ENCODE measurements at regions not wholly inside any gene's neighbourhood (a gene's known extent, or its start where the extent isn't known, plus 50 kb on each side); places are given as distances from the start of the nearest gene placed in this dataset.
"Not testable (repeated sequence)": the region's sequence is repeated elsewhere in the genome, so short reads cannot be mapped to it uniquely, and the experiment has no call there.

DNA sequence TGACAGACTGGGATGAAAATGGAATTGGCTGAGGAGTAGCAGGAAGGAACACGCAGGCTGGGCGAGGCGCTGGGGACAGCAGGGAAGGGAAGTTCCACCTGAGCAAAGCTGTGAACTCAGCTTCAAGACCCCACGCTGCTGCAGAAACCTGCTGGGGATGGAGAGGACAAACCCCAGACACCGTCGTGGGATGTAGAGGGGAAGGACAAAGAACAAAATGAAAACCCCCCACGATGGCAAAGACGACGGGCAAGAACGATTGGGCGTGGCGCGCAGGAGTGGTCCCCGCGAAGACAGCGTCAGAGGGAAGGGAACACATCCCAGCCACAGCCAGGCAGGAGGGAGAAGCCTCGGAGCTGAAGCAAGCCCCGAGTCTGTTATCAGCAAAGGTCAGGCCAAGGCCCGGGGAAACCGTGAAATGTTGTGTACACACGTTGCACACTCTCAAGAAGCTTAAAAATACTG lies 222.9 kb downstream of the NDUFA10 start:
- Histone ChIP-seq H3K27ac (no peak overlapping the region), H3F3A (ENCODE audit: low read depth) (no peaks in the 10 kb centered on the region), H3K9me3 (ENCODE audit: low read depth) (no peaks in the 10 kb centered on the region), H3K9ac (no peak overlapping the region), H2AFZ (replicated peaks) (no peak overlapping the region), H3K4me1 (peaks cover 10% of the 10 kb centered on the region), H3K4me3 (no peak overlapping the region), H3K36me3 (no peaks in the 10 kb centered on the region), H3K4me2 (no peak overlapping the region), H3K27me3 (no peaks in the 10 kb centered on the region), H3K79me2 (ENCODE audit: low read depth) (no peaks in the 10 kb centered on the region), H4K20me1 (ENCODE audit: low read depth) (no peaks in the 10 kb centered on the region)
- H3K4me1 Mint-ChIP-seq, result peaks cover 18% of the 10 kb centered on the region
- H3K27ac Mint-ChIP-seq, result no peak overlapping the region
- no peak for TF ChIP-seq EZH2 (IDR thresholded peaks at IDR 0.05)
- peaks cover 11% of the 10 kb centered on the region for H3K27me3 Mint-ChIP-seq (ENCODE audit: insufficient read depth, low read depth)
- H3K4me3 Mint-ChIP-seq, result no peak overlapping the region
- no peak for DNase-seq (ENCODE audit: low spot score)
- H3K9me3 Mint-ChIP-seq, result peaks cover 2% of the 10 kb centered on the region
- no peaks in the 10 kb centered on the region for H3K36me3 Mint-ChIP-seq

DNA sequence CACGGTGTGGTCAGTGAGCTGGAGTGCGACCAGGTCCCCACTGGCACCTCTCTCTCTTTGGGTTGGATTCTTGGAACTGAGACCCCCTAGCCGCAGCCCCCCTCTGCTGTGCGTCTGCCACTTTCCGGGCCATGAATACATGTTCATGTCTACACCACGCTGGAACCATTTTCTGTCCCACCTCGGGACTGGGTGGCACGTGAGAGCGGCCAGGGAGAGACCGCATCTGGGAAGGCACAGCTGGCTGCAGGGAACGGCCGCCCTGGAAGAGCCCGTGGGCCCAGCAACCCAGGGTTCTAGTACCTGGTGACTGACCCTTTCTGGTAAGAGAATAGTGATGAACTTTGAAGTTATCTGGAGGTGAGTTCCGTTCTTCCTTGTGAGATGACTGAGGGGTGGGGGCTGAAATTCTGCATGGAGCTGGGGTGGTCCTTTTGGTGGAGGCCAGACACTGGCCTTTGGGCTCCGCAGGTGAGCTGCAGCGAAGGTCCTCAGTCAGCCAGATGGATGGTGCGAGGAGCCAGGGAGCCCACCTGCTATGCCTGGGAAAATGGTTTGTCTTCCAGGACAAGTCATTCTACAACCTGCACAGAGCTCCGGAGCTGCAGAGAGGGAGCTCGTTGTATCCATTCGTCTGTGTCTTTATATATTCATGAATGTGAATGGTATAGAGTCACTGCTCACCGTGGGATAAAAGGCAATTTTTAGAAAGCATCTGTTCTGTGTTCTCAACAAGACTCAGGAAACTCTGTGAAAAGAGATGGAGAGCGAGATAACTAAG lies 223.5 kb downstream of the NDUFA10 start:
- H3K36me3 Mint-ChIP-seq, result no peaks in the 10 kb centered on the region
- no peak for TF ChIP-seq EZH2 (IDR thresholded peaks at IDR 0.05)
- TF ChIP-seq, protein P1, sequence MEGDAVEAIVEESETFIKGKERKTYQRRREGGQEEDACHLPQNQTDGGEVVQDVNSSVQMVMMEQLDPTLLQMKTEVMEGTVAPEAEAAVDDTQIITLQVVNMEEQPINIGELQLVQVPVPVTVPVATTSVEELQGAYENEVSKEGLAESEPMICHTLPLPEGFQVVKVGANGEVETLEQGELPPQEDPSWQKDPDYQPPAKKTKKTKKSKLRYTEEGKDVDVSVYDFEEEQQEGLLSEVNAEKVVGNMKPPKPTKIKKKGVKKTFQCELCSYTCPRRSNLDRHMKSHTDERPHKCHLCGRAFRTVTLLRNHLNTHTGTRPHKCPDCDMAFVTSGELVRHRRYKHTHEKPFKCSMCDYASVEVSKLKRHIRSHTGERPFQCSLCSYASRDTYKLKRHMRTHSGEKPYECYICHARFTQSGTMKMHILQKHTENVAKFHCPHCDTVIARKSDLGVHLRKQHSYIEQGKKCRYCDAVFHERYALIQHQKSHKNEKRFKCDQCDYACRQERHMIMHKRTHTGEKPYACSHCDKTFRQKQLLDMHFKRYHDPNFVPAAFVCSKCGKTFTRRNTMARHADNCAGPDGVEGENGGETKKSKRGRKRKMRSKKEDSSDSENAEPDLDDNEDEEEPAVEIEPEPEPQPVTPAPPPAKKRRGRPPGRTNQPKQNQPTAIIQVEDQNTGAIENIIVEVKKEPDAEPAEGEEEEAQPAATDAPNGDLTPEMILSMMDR (IDR thresholded peaks at IDR 0.05), result no peak
- TF ChIP-seq EZH2phosphoT487 (IDR thresholded peaks at IDR 0.05), result no peak
- Histone ChIP-seq H3K27ac (no peak overlapping the region), H3K4me2 (no peak overlapping the region), H2AFZ (replicated peaks) (no peak overlapping the region), H3K79me2 (ENCODE audit: low read depth) (no peaks in the 10 kb centered on the region), H3K36me3 (no peaks in the 10 kb centered on the region), H3K4me3 (no peak overlapping the region), H3F3A (ENCODE audit: low read depth) (no peaks in the 10 kb centered on the region), H3K9me3 (ENCODE audit: low read depth) (no peaks in the 10 kb centered on the region), H3K4me1 (peaks cover 10% of the 10 kb centered on the region), H4K20me1 (ENCODE audit: low read depth) (no peaks in the 10 kb centered on the region), H3K27me3 (no peaks in the 10 kb centered on the region), H3K9ac (no peak overlapping the region)
- H3K9me3 Mint-ChIP-seq, result peaks cover 2% of the 10 kb centered on the region
- H3K27ac Mint-ChIP-seq, result no peak overlapping the region
- no peak for DNase-seq (ENCODE audit: low spot score)
- H3K4me1 Mint-ChIP-seq, result peaks cover 18% of the 10 kb centered on the region
- H3K27me3 Mint-ChIP-seq (ENCODE audit: insufficient read depth, low read depth), result peaks cover 11% of the 10 kb centered on the region
- no peak overlapping the region for H3K4me3 Mint-ChIP-seq

DNA sequence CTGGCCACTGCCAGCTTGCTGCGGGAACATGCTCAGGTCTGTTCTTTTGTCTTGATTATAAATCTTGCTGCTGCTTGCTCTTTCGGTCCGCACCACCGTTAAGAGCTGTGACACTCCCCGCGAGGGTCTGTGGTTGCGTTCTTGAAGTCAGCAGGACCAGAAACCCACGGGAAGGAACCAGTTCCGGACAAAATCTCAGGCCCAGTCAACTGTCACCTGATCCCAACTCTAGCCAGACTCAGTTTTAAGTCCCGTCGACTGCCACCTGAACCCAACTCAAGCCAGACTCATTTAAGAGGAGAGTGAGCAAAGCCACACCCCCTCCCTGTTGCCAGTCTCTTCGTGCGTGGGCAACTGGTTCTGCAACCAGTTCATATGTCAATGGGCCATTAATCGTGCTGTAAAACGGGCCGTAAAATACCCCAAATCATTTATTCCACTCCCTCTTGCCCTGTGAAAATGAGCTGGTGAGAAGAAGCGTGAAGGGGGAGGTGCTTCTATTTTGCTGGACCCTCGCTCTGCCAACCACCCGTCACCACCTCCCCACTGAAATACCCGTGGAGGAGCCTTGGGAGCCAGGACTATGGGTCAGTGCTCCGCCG lies 224.3 kb downstream of the NDUFA10 start:
- H3K9ac ChIP-seq, result no peak overlapping the region
- Mint-ChIP-seq H3K27me3 (ENCODE audit: insufficient read depth, low read depth) (peaks cover 10% of the 10 kb centered on the region), H3K9me3 (peaks cover 2% of the 10 kb centered on the region), H3K36me3 (no peaks in the 10 kb centered on the region), H3K27ac (no peak overlapping the region), H3K4me1 (peaks cover 18% of the 10 kb centered on the region), H3K4me3 (no peak overlapping the region)
- H4K20me1 ChIP-seq (ENCODE audit: low read depth), result no peaks in the 10 kb centered on the region
- TF ChIP-seq, protein P1 (IDR thresholded peaks at IDR 0.05), result no peak
- no peak for TF ChIP-seq EZH2 (IDR thresholded peaks at IDR 0.05)
- no peak for TF ChIP-seq EZH2phosphoT487 (IDR thresholded peaks at IDR 0.05)
- H3K27me3 ChIP-seq, result no peaks in the 10 kb centered on the region
- no peaks in the 10 kb centered on the region for H3K36me3 ChIP-seq
- no peaks in the 10 kb centered on the region for H3F3A ChIP-seq (ENCODE audit: low read depth)
- no peaks in the 10 kb centered on the region for H3K9me3 ChIP-seq (ENCODE audit: low read depth)
- no peak overlapping the region for H3K4me2 ChIP-seq
- peaks cover 10% of the 10 kb centered on the region for H3K4me1 ChIP-seq
- no peak overlapping the region for H3K4me3 ChIP-seq
- H3K27ac ChIP-seq, result no peak overlapping the region
- H2AFZ ChIP-seq (replicated peaks), result no peak overlapping the region
- no peak for DNase-seq (ENCODE audit: low spot score)
- no peaks in the 10 kb centered on the region for H3K79me2 ChIP-seq (ENCODE audit: low read depth)

DNA sequence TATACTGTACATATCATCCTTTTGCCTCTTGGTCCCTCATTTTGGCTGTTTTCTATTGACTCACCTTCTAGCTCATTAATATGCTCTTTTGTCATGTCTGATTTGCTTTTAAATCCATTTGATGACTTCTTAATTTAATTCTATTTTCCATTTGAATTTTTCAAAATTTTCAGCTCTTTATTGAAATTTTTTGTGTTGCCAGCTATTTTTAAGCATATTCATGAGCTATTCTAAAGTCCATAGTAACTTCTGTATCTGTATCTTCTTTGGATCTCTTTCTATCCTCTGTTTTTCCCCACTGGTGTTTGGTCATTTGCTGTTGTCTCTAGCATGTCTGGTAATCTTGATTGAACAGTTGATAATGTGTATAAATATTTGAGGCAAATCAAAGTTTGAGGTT lies 227.8 kb downstream of the NDUFA10 start:
- H3K9me3 Mint-ChIP-seq, result peaks cover 8% of the 10 kb centered on the region
- H3K79me2 ChIP-seq (ENCODE audit: low read depth), result no peaks in the 10 kb centered on the region
- H3K27me3 Mint-ChIP-seq (ENCODE audit: insufficient read depth, low read depth), result peaks cover 9% of the 10 kb centered on the region
- H3K4me3 Mint-ChIP-seq, result no peak overlapping the region
- no peak for DNase-seq (ENCODE audit: low spot score)
- H3K4me2 ChIP-seq, result no peak overlapping the region
- no peak overlapping the region for H2AFZ ChIP-seq (replicated peaks)
- H3K4me1 ChIP-seq, result no peaks in the 10 kb centered on the region
- H3K27me3 ChIP-seq, result no peaks in the 10 kb centered on the region
- no peaks in the 10 kb centered on the region for H3K9me3 ChIP-seq (ENCODE audit: low read depth)
- no peaks in the 10 kb centered on the region for H3K36me3 ChIP-seq
- TF ChIP-seq, protein P1 (IDR thresholded peaks at IDR 0.05), result no peak
- TF ChIP-seq EZH2phosphoT487 (IDR thresholded peaks at IDR 0.05), result no peak
- no peak for TF ChIP-seq EZH2 (IDR thresholded peaks at IDR 0.05)
- no peak overlapping the region for H3K9ac ChIP-seq
- no peaks in the 10 kb centered on the region for H3K36me3 Mint-ChIP-seq
- peaks cover 10% of the 10 kb centered on the region for H3K4me1 Mint-ChIP-seq
- H3K4me3 ChIP-seq, result no peak overlapping the region
- no peak overlapping the region for H3K27ac ChIP-seq
- H3K27ac Mint-ChIP-seq, result no peak overlapping the region
- H3F3A ChIP-seq (ENCODE audit: low read depth), result no peaks in the 10 kb centered on the region
- H4K20me1 ChIP-seq (ENCODE audit: low read depth), result no peaks in the 10 kb centered on the region

DNA sequence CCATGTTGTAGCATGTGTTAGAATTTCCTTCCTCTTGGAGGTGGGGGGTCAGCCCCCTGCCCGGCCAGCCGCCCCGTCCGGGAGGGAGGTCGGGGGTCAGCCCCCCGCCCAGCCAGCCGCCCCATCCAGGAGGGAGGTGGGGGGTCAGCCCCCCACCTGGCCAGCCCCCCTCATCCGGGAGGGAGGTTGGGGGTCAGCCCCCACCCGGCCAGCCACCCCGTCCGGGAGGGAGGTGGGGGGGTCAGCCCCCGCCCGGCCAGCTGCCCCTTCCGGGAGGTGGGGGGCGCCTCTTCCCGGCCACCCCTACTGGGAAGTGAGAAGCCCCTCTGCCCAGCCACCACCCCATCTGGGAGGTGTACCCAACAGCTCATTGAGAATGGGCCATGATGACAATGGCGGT lies 229.4 kb downstream of the NDUFA10 start:
- not testable (repeated sequence) for H3K4me3 ChIP-seq; H3K9me3 Mint-ChIP-seq; H3K36me3 ChIP-seq; H3F3A ChIP-seq (ENCODE audit: low read depth); H3K27ac ChIP-seq; H3K4me1 ChIP-seq; H3K27me3 ChIP-seq; H3K9ac ChIP-seq; H2AFZ ChIP-seq (replicated peaks); H3K79me2 ChIP-seq (ENCODE audit: low read depth); H3K27ac Mint-ChIP-seq; H3K27me3 Mint-ChIP-seq (ENCODE audit: insufficient read depth, low read depth); H3K9me3 ChIP-seq (ENCODE audit: low read depth); H3K4me2 ChIP-seq; H3K4me3 Mint-ChIP-seq; H4K20me1 ChIP-seq (ENCODE audit: low read depth); DNase-seq (ENCODE audit: low spot score); H3K36me3 Mint-ChIP-seq
- peaks cover 14% of the 10 kb centered on the region for H3K4me1 Mint-ChIP-seq

Measured in neural progenitor cell (in vitro differentiated cells).